Spleen (tissue), 11 donors: ENCODE measurements at regions not wholly inside any gene's neighbourhood (a gene's known extent, or its start where the extent isn't known, plus 50 kb on each side); places are given as distances from the start of the nearest gene placed in this dataset.

Experiments
- DNase-seq: peaks from one replicate; pipeline ENCODE4 v3.0.0-alpha.2; 2020
- H3K27ac ChIP-seq, 8 donors: fragments of 200-600 bp; sonication (generic) in 7 of 8; 1 replicate in 4 of 8; 2 replicates in 4 of 8; pipeline versions ENCODE4 v1.5.0 to v1.8.0; 2016 to 2021; ENCODE audit warnings: inconsistent platforms in 4 of 8, mild to moderate bottlenecking in 4 of 8, moderate library complexity in 1 of 8
- H3K27me3 ChIP-seq, 7 donors: fragments of 200-600 bp; sonication (generic) in 6 of 7; replicated peaks in 1 of 7; 1 replicate in 4 of 7; 2 replicates in 3 of 7; pipeline versions ENCODE4 v1.5.0 to v1.8.0; 2016 to 2021; ENCODE audit warnings: inconsistent platforms in 3 of 7, mild to moderate bottlenecking in 1 of 7
- H3K36me3 ChIP-seq, 6 donors: fragments of 200-600 bp; sonication (generic) in 5 of 6; 1 replicate in 4 of 6; 2 replicates in 2 of 6; pipeline versions ENCODE4 v1.5.0 to v1.8.0; 2016 to 2021; ENCODE audit warnings: inconsistent platforms in 2 of 6
- H3K4me1 ChIP-seq, 6 donors: fragments of 200-600 bp; sonication (generic) in 5 of 6; 1 replicate in 3 of 6; 2 replicates in 3 of 6; pipeline versions ENCODE4 v1.5.0 to v1.8.0; 2016 to 2021; ENCODE audit warnings: inconsistent platforms in 3 of 6
- H3K4me3 ChIP-seq, 8 donors: fragments of 200-600 bp; sonication (generic) in 7 of 8; 1 replicate in 4 of 8; 2 replicates in 4 of 8; pipeline versions ENCODE4 v1.5.0 to v1.8.0; 2016 to 2021; ENCODE audit warnings: inconsistent platforms in 4 of 8, mild to moderate bottlenecking in 4 of 8, moderate library complexity in 2 of 8
- H3K9me3 ChIP-seq, 8 donors: fragments of 200-600 bp; sonication (generic) in 7 of 8; 1 replicate in 4 of 8; 2 replicates in 4 of 8; pipeline versions ENCODE4 v1.5.0 to v1.8.0; 2016 to 2021; ENCODE audit warnings: inconsistent platforms in 4 of 8
- POLR2A ChIP-seq, 3 donors: fragments of 450-650 bp; IDR thresholded peaks; one replicate each; pipeline ENCODE4 v1.5.1; 2017; ENCODE audit warnings: antibody characterized with exemption in 3 of 3, mild to moderate bottlenecking in 1 of 3
- POLR2AphosphoS5 ChIP-seq, 3 donors: sonication (generic); formaldehyde crosslinking; IDR thresholded peaks; one replicate each; pipeline ENCODE4 v1.5.1; 2017; ENCODE audit warnings: antibody characterized with exemption in 3 of 3
- WGBS, 5 donors: extraction: QIAGEN DNeasy Blood & Tissue Kit in 3 of 5; methylation state at CpG; one replicate each; pipeline versions ENCODE4 v1.1.5 to v1.1.7; 2013 to 2018; 5-methylcytosine and 5-hydroxymethylcytosine counted together
- intact Hi-C: fragments of 100-400 bp; cut with DNase I; formaldehyde crosslinking; loops from one replicate; pipeline ENCODE4 v1.15.0; 2023; ENCODE audit warnings: low total_unique reads
- TF ChIP-seq, protein P1 (sequence below), 11 experiments: fragments of 200-600 bp in 7 of 11; fragments of 450-650 bp in 4 of 11; sonication (generic) in 4 of 11; IDR thresholded peaks in 8 of 11; conservative IDR thresholded peaks in 3 of 11; 1 replicate in 7 of 11; 2 replicates in 4 of 11; pipeline versions ENCODE4 v1.4.0 to v1.8.0; 2016 to 2021; ENCODE audit warnings: antibody characterized with exemption in 11 of 11, inconsistent platforms in 4 of 11, mild to moderate bottlenecking in 1 of 11
- donor health status: healthy with polysubstance abuse.
- donor health status: DM: no; HTN: no; CAD: no; lungs with moderate emphysema.
- donor health status: DM: no; HTN: no; CAD: no.
- donor health status: Bipolar disorder and iron deficiency.
- donor health status: healthy.
- donor health status: DM: no; HTN: no; CAD: no.
- donor health status: DM: yes; HTN: yes; CAD: no.

- no peaks in the 10 kb centered on the region for H3K27me3 ChIP-seq
- H3K9me3 ChIP-seq, result no peaks in the 10 kb centered on the region
- no peak overlapping the region for H3K4me3 ChIP-seq
- DNase-seq, result no peak
- H3K27ac ChIP-seq, result no peak overlapping the region
- no peaks in the 10 kb centered on the region for H3K36me3 ChIP-seq
- 80 to 91% (median 86%) methylated on average over 3 of the region's 3 CpGs for WGBS, 5 donors
- H3K4me1 ChIP-seq, result no peaks in the 10 kb centered on the region
- TF ChIP-seq POLR2AphosphoS5 (IDR thresholded peaks at IDR 0.05) (no peak), POLR2A (IDR thresholded peaks at IDR 0.05) (no peak)
- TF ChIP-seq, protein P1, sequence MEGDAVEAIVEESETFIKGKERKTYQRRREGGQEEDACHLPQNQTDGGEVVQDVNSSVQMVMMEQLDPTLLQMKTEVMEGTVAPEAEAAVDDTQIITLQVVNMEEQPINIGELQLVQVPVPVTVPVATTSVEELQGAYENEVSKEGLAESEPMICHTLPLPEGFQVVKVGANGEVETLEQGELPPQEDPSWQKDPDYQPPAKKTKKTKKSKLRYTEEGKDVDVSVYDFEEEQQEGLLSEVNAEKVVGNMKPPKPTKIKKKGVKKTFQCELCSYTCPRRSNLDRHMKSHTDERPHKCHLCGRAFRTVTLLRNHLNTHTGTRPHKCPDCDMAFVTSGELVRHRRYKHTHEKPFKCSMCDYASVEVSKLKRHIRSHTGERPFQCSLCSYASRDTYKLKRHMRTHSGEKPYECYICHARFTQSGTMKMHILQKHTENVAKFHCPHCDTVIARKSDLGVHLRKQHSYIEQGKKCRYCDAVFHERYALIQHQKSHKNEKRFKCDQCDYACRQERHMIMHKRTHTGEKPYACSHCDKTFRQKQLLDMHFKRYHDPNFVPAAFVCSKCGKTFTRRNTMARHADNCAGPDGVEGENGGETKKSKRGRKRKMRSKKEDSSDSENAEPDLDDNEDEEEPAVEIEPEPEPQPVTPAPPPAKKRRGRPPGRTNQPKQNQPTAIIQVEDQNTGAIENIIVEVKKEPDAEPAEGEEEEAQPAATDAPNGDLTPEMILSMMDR (IDR thresholded peaks at IDR 0.05 in 8 of 11, conservative IDR thresholded peaks at IDR 0.05 in 3 of 11), result no peak
- intact Hi-C loops, result no loop called here
These were observed 73.8 kb upstream of the P3H2 start for GRCh38 chr3:190194506-190194905.

GRCh38 chr3:190193210-190193609 is 72.5 kb upstream of the P3H2 start:
- TF ChIP-seq POLR2AphosphoS5 (IDR thresholded peaks at IDR 0.05) (no peak), POLR2A (IDR thresholded peaks at IDR 0.05) (no peak)
- TF ChIP-seq, protein P1 (IDR thresholded peaks at IDR 0.05 in 8 of 11, conservative IDR thresholded peaks at IDR 0.05 in 3 of 11), result no peak
- WGBS, 5 donors, result 57 to 80% (median 59%) methylated on average over 4 of the region's 4 CpGs
- Histone ChIP-seq H3K27ac (no peak overlapping the region), H3K4me3 (no peak overlapping the region), H3K4me1 (no peaks in the 10 kb centered on the region), H3K36me3 (no peaks in the 10 kb centered on the region), H3K9me3 (no peaks in the 10 kb centered on the region), H3K27me3 (no peaks in the 10 kb centered on the region)
- no peak for DNase-seq
- intact Hi-C loops, result no loop called here

DNA sequence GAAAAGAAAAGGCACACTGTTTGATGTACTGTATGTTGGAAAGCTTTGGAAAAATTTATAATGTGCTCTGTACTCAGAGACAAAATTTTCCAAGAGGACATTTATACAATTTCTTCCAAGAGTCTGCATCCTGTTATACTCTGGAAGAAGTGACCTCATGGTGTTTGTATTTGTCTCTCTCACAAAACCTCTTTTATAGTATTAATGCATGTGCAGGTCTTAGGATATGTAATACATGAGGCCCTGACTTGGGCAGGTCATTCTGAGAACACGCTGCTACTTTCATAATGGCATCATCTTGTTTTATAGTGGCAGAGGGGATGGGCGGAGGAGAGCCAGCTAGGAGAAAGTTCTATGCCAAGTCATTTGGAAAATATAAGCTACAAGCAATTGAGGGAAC is 72.0 kb upstream of the P3H2 start:
- H3K27me3 ChIP-seq, result no peaks in the 10 kb centered on the region
- no peak overlapping the region for H3K4me3 ChIP-seq
- TF ChIP-seq, protein P1 (IDR thresholded peaks at IDR 0.05 in 8 of 11, conservative IDR thresholded peaks at IDR 0.05 in 3 of 11), result no peak
- TF ChIP-seq POLR2AphosphoS5 (IDR thresholded peaks at IDR 0.05), result no peak
- TF ChIP-seq POLR2A (IDR thresholded peaks at IDR 0.05), result no peak
- WGBS, 5 donors, result 69 to 87% (median 82%) methylated on average over 2 of the region's 2 CpGs
- H3K9me3 ChIP-seq, result no peaks in the 10 kb centered on the region
- DNase-seq, result no peak
- H3K27ac ChIP-seq, result no peak overlapping the region
- no peaks in the 10 kb centered on the region for H3K36me3 ChIP-seq
- intact Hi-C loops, result no loop called here
- H3K4me1 ChIP-seq, result no peaks in the 10 kb centered on the region

DNA sequence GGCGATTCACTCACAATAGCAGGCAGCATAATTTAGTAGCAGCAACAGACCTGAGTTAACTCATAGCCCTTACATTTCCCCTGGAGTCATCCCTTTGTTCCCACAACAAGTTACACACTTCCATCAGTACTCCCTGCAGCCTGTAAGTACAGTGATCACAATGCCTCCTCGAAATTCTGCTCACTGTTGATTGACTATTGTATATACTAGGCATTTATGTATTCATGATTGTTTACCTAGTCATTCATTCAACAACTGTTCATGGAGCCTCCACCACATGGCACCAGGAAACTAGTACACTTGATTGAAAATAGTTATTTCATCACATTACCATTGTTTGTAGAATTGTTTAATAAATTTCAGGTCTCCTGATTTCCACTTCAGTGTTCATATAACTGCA is 71.4 kb upstream of the P3H2 start:
- H3K27me3 ChIP-seq, result no peaks in the 10 kb centered on the region
- no peak overlapping the region for H3K27ac ChIP-seq
- H3K9me3 ChIP-seq, result no peaks in the 10 kb centered on the region
- DNase-seq, result no peak
- TF ChIP-seq POLR2AphosphoS5 (IDR thresholded peaks at IDR 0.05) (no peak), POLR2A (IDR thresholded peaks at IDR 0.05) (no peak)
- TF ChIP-seq, protein P1 (IDR thresholded peaks at IDR 0.05 in 8 of 11, conservative IDR thresholded peaks at IDR 0.05 in 3 of 11), result no peak
- intact Hi-C loops, result no loop called here
- H3K4me3 ChIP-seq, result no peak overlapping the region
- no peaks in the 10 kb centered on the region for H3K4me1 ChIP-seq
- 77 to 90% (median 78%) methylated on average over 2 of the region's 2 CpGs for WGBS, 5 donors
- no peaks in the 10 kb centered on the region for H3K36me3 ChIP-seq
